Upper lobe of left lung (tissue), 6 donors: ENCODE measurements at regions not wholly inside any gene's neighbourhood (a gene's known extent, or its start where the extent isn't known, plus 50 kb on each side); places are given as distances from the start of the nearest gene placed in this dataset.

ENCODE experiments used
- ATAC-seq, 2 donors: fragments of 200-7000 bp; cut with Tn5 transposase; one replicate each; pipeline ENCODE4 v1.9.1; 2022; ENCODE audit warnings: mild to moderate bottlenecking in 2 of 2, moderate library complexity in 2 of 2; ENCODE audit not compliant: low FRiP score in 2 of 2
- DNase-seq, 2 donors: peaks; one replicate each; pipeline ENCODE4 v3.0.0-alpha.2; 2019 to 2020
- H3K27ac ChIP-seq, 4 donors: fragments of 200-600 bp; sonication (generic); one replicate each; pipeline ENCODE4 v1.5.1; 2016 to 2019
- H3K27me3 ChIP-seq, 4 donors: fragments of 200-600 bp; sonication (generic); one replicate each; pipeline ENCODE4 v1.5.1; 2017 to 2019
- H3K36me3 ChIP-seq, 4 donors: fragments of 200-600 bp; sonication (generic); one replicate each; pipeline ENCODE4 v1.5.1; 2016 to 2019
- H3K4me1 ChIP-seq, 4 donors: fragments of 200-600 bp; sonication (generic); one replicate each; pipeline ENCODE4 v1.5.1; 2018 to 2019
- H3K4me3 ChIP-seq, 4 donors: fragments of 200-600 bp; sonication (generic); one replicate each; pipeline ENCODE4 v1.5.1; 2017 to 2019; ENCODE audit warnings: mild to moderate bottlenecking in 2 of 4, moderate library complexity in 1 of 4
- H3K9me3 ChIP-seq, 4 donors: fragments of 200-600 bp; sonication (generic); one replicate each; pipeline ENCODE4 v1.5.1; 2018 to 2019
- EP300 ChIP-seq, 4 donors: sonication (generic); formaldehyde crosslinking; IDR thresholded peaks; one replicate each; pipeline ENCODE4 v1.5.1; 2017; ENCODE audit warnings: antibody characterized with exemption in 4 of 4, control low read depth in 2 of 4
- POLR2A ChIP-seq, 4 donors: fragments of 450-650 bp; IDR thresholded peaks; one replicate each; pipeline ENCODE4 v1.5.1; 2016 to 2017; ENCODE audit warnings: antibody characterized with exemption in 4 of 4, mild to moderate bottlenecking in 2 of 4
- POLR2AphosphoS5 ChIP-seq, 2 donors: sonication (generic); formaldehyde crosslinking; IDR thresholded peaks; one replicate each; pipeline ENCODE4 v1.5.1; 2017; ENCODE audit warnings: antibody characterized with exemption in 2 of 2
- WGBS, 2 donors: methylation state at CpG; one replicate each; pipeline ENCODE4 v1.1.5; 2017 to 2018; 5-methylcytosine and 5-hydroxymethylcytosine counted together
- TF ChIP-seq, protein P1 (sequence below), 6 experiments: fragments of 450-650 bp in 4 of 6; fragments of 200-600 bp in 2 of 6; sonication (generic) in 2 of 6; IDR thresholded peaks; one replicate each; pipeline ENCODE4 v1.5.1; 2016 to 2019; ENCODE audit warnings: antibody characterized with exemption in 6 of 6
- donor health status: DM: no; HTN: no; CAD: no; lungs with moderate emphysema.
- donor health status: DM: no; HTN: yes; CAD: no; lungs with severe emphysema.

DNA sequence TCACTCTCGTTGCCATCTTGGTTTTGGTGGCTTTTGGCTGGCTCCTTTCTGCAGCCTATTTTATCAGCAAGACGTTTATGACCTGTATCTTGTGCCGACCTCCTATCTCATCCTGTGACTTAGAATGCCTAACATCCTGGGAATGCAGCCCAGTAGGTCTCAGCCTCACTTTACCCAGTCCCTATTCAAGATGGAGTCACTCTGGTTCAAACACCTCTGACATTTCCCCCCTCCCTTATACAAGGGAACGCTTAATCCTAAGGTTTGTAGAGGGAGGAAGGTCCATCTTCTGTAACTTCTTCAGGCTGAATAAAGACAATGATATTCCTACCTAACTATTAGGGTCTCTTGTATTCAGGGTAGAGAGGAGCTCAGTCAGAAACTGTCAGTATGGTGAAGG lies 79.3 kb upstream of the SPANXB1 start:
- WGBS, 2 donors = 77 to 78% methylated on average over 3 to 4 of the region's 4 CpGs

DNA sequence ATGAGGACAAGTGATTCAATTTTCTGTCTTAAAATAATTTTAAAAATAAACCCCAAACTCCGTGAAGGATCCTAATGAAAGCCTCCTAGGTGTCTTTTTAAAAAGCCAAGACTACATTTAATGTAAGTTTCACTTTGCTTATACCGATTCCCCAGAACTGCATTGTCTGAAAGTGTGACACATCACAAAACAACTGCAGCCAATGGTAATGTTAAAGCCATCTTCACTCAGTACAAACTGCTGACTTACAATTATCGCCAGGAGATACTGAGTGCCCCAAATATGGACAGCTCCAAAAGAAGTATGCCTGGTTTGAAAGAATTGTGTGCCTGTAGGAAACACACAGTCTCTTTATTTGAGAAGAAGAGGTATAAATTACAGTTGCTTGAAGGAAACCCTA lies 73.7 kb upstream of the SPANXB1 start:
- WGBS, 2 donors = 82 to 97% methylated on average over 3 of the region's 3 CpGs
- ATAC-seq (no peak), DNase-seq (no peak)
- Histone ChIP-seq H3K9me3 (no peaks in the 10 kb centered on the region), H3K36me3 (no peaks in the 10 kb centered on the region), H3K27me3 (no peaks in the 10 kb centered on the region), H3K27ac (no peak overlapping the region), H3K4me1 (no peaks in the 10 kb centered on the region), H3K4me3 (no peak overlapping the region)
- TF ChIP-seq, protein P1, sequence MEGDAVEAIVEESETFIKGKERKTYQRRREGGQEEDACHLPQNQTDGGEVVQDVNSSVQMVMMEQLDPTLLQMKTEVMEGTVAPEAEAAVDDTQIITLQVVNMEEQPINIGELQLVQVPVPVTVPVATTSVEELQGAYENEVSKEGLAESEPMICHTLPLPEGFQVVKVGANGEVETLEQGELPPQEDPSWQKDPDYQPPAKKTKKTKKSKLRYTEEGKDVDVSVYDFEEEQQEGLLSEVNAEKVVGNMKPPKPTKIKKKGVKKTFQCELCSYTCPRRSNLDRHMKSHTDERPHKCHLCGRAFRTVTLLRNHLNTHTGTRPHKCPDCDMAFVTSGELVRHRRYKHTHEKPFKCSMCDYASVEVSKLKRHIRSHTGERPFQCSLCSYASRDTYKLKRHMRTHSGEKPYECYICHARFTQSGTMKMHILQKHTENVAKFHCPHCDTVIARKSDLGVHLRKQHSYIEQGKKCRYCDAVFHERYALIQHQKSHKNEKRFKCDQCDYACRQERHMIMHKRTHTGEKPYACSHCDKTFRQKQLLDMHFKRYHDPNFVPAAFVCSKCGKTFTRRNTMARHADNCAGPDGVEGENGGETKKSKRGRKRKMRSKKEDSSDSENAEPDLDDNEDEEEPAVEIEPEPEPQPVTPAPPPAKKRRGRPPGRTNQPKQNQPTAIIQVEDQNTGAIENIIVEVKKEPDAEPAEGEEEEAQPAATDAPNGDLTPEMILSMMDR (IDR thresholded peaks at IDR 0.05) = no peak
- TF ChIP-seq POLR2AphosphoS5 (IDR thresholded peaks at IDR 0.05) = no peak
- TF ChIP-seq EP300 (IDR thresholded peaks at IDR 0.05) = no peak
- TF ChIP-seq POLR2A (IDR thresholded peaks at IDR 0.05) = no peak

More for the DNA sequence above, 79.3 kb upstream of the SPANXB1 start:
- Histone ChIP-seq H3K27me3 (no peaks in the 10 kb centered on the region), H3K4me1 (no peaks in the 10 kb centered on the region), H3K27ac (no peak overlapping the region), H3K9me3 (no peaks in the 10 kb centered on the region), H3K4me3 (no peak overlapping the region), H3K36me3 (no peaks in the 10 kb centered on the region)
- DNase-seq (no peak), ATAC-seq (no peak)
- TF ChIP-seq EP300 (IDR thresholded peaks at IDR 0.05) (no peak), POLR2AphosphoS5 (IDR thresholded peaks at IDR 0.05) (no peak), POLR2A (IDR thresholded peaks at IDR 0.05) (no peak)
- TF ChIP-seq, protein P1 (IDR thresholded peaks at IDR 0.05) = no peak

DNA sequence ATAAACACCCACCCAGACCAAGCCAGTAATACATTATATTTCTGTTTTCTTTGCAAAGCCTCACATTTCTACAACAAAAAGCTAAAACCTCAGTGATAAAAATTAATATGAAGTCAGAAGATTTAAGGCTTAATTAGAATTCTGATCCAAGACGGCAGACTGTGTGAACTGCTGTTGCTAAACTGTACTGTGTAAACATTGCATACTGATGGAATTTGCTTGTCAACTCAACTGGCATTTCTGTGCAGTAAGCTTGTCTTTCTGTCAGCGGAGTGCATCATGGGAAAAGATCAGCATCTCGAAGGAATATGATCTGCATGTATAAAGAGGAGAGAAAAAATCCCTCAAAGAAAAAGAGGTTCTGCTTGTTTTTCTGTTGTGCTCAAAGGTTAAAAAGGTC lies 69.4 kb upstream of the SPANXB1 start:
- H3K4me3 ChIP-seq = no peak overlapping the region
- H3K4me1 ChIP-seq = no peaks in the 10 kb centered on the region
- H3K27me3 ChIP-seq = no peaks in the 10 kb centered on the region
- H3K36me3 ChIP-seq = no peaks in the 10 kb centered on the region
- 47 to 56% methylated on average over 3 of the region's 3 CpGs for WGBS, 2 donors
- H3K9me3 ChIP-seq = no peaks in the 10 kb centered on the region
- TF ChIP-seq, protein P1 (IDR thresholded peaks at IDR 0.05) = no peak
- TF ChIP-seq EP300 (IDR thresholded peaks at IDR 0.05) (no peak), POLR2AphosphoS5 (IDR thresholded peaks at IDR 0.05) (no peak), POLR2A (IDR thresholded peaks at IDR 0.05) (no peak)
- H3K27ac ChIP-seq = no peak overlapping the region
- ATAC-seq = no peak
- DNase-seq = no peak

DNA sequence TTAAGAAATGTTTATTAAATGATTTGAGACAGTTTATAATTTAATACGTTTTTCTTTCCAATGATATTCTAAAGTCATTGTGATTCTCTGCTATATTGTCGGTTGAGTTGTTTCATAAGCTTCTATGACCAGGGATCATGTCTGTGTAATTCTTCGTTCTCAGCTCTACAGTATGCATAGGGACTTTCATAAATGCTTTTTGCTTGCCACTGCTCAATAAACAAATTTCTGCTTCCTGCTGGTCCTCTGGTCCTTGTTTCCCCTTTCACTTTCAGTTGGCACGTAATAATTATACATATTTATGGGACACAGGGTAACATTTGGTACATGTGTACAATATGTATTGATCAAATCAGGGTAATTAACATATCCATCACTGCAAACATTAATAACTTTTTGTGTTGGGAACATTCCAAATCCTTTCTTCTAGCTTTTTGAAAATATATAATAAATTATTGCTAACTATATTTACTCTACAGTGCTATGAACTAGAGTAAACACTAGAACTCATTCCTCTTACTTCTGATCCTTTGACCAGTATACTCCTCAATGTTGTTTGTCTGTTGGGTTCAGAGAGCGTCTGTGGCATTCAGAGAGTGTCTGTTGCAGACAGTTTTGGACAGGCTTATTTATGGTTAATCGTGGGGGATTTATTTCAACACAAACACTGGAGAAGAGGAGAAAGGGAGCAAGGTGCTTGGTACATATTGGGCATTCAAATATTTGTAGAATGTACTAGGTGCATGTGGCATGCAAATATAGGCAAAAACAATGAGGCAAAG lies 68.3 kb upstream of the SPANXB1 start:
- WGBS, 2 donors = 47 to 55% methylated on average over 6 of the region's 6 CpGs
- DNase-seq (no peak), ATAC-seq (no peak)
- Histone ChIP-seq H3K9me3 (no peaks in the 10 kb centered on the region), H3K4me1 (no peaks in the 10 kb centered on the region), H3K36me3 (no peaks in the 10 kb centered on the region), H3K27me3 (no peaks in the 10 kb centered on the region), H3K4me3 (no peak overlapping the region), H3K27ac (no peak overlapping the region)
- no peak for TF ChIP-seq POLR2AphosphoS5 (IDR thresholded peaks at IDR 0.05)
- TF ChIP-seq, protein P1 (IDR thresholded peaks at IDR 0.05) = no peak
- TF ChIP-seq POLR2A (IDR thresholded peaks at IDR 0.05) = no peak
- no peak for TF ChIP-seq EP300 (IDR thresholded peaks at IDR 0.05)

DNA sequence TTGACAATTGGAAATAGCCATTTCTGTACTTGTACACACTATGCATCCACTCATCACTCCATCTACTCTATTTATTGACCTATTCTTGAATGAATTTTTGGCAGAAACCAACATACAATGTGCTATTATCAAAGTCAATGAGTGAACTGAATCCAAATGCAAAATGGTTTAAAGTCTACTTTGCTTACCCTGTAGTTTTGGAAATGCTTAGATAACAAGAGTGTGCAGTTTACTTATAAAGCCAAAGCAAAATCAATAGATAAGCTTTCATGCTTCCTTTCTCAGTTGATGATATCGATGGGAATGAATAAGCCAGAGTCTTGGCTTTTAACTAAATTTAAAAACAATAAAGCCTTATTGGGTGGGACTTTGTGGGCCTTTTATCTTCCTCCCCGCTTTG lies 58.9 kb upstream of the SPANXB1 start:
- Histone ChIP-seq H3K36me3 (no peaks in the 10 kb centered on the region), H3K4me1 (no peaks in the 10 kb centered on the region), H3K27ac (no peak overlapping the region), H3K9me3 (no peaks in the 10 kb centered on the region), H3K27me3 (no peaks in the 10 kb centered on the region), H3K4me3 (no peak overlapping the region)
- ATAC-seq = no peak
- TF ChIP-seq EP300 (IDR thresholded peaks at IDR 0.05) (no peak), POLR2A (IDR thresholded peaks at IDR 0.05) (no peak), POLR2AphosphoS5 (IDR thresholded peaks at IDR 0.05) (no peak)
- TF ChIP-seq, protein P1 (IDR thresholded peaks at IDR 0.05) = no peak
- DNase-seq = no peak
- 76 to 85% methylated on average over 2 of the region's 2 CpGs for WGBS, 2 donors
